Thyroid gland (tissue), 4 donors: ENCODE measurements at regions not wholly inside any gene's neighbourhood (a gene's known extent, or its start where the extent isn't known, plus 50 kb on each side); places are given as distances from the start of the nearest gene placed in this dataset.

ENCODE experiments used
- POLR2A ChIP-seq, 2 donors: fragments of 450-650 bp; IDR thresholded peaks; one replicate each; pipeline ENCODE4 v1.6.1; 2017; ENCODE audit warnings: antibody characterized with exemption in 2 of 2, mild to moderate bottlenecking in 2 of 2, moderate library complexity in 1 of 2
- TF ChIP-seq, protein P1 (sequence below), 6 experiments: fragments of 200-600 bp in 3 of 6; fragments of 450-650 bp in 3 of 6; sonication (generic) in 3 of 6; IDR thresholded peaks; one replicate each; pipeline ENCODE4 v1.5.1; 2016 to 2019; ENCODE audit warnings: antibody characterized with exemption in 6 of 6, mild to moderate bottlenecking in 2 of 6, inconsistent platforms in 1 of 6, moderate library complexity in 1 of 6

DNA sequence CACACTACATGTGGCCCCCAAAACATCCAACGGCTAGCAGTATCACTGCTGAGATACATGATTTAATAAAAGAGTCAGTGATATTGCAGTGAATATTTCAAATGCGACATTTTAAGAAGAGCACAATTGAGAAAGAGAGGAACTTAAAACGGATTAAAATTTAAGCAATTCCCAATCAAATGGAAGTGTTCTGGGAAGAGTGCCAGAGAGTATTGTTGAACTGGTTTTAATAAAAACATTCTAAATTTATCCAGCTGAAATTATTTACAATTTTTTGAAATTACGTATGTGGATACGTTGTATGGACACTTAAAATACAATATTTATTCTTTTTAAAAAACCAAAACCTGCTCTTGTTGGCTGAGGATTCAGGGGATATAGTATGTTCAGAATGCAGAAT lies 117.7 kb downstream of the C3orf38 start:
- TF ChIP-seq, protein P1, sequence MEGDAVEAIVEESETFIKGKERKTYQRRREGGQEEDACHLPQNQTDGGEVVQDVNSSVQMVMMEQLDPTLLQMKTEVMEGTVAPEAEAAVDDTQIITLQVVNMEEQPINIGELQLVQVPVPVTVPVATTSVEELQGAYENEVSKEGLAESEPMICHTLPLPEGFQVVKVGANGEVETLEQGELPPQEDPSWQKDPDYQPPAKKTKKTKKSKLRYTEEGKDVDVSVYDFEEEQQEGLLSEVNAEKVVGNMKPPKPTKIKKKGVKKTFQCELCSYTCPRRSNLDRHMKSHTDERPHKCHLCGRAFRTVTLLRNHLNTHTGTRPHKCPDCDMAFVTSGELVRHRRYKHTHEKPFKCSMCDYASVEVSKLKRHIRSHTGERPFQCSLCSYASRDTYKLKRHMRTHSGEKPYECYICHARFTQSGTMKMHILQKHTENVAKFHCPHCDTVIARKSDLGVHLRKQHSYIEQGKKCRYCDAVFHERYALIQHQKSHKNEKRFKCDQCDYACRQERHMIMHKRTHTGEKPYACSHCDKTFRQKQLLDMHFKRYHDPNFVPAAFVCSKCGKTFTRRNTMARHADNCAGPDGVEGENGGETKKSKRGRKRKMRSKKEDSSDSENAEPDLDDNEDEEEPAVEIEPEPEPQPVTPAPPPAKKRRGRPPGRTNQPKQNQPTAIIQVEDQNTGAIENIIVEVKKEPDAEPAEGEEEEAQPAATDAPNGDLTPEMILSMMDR (IDR thresholded peaks at IDR 0.05), result no peak
- no peak for TF ChIP-seq POLR2A (IDR thresholded peaks at IDR 0.05)
